ENCODE measurements at regions not wholly inside any gene's neighbourhood (a gene's known extent, or its start where the extent isn't known, plus 50 kb on each side); places are given as distances from the start of the nearest gene placed in this dataset.

DNA sequence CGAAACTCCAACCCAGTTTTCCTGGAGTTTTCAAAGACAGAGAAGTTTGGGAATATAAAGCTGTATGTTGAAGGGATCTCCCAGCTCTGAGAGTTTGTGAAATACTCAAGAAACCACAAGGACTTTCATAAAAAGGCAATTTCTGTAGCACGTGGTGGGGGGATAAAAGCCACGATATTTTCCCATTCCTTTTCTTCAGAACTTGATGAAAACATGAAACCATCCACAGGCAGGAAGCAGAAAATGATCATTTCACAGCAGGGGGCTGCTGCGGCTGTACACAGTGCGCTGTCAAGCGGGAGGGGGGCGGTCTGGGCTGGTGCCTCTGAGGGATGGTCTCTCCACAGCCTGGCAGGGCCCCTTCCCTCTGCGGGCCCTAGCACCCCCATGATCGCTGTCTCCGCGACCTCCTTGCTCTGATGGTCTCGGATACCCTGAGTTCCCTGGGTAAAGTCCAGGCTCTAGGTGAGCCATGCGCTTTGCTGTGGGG, 423.2 kb downstream of the MN1 start:
- no peak for DNase-seq

- DNase-seq, result no peak
Observed at GRCh38 chr22:27378995-27379394, 422.6 kb downstream of the MN1 start.

DNA sequence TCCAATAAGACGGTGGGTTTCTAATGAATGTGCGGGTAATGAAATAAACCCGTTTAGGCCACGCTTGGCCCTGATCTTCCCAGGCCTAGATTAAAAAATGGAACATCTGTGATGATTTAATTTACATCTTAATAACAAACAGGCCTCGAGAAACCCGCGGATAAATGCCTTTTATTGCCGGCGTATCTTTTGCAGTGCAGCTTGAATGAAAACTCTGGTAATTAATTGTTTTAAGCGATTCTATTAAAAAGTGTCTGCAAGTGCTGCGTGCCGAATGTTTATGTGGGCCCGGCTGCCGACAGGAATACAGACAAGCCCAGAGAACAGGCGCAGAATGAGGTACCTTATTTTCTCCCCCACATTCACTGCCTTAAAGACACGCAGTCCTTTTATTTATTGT, 420.7 kb downstream of the MN1 start:
- DNase-seq, result no peak

- no peak for DNase-seq
Observed at GRCh38 chr22:27381552-27381951, 420.0 kb downstream of the MN1 start.

DNA sequence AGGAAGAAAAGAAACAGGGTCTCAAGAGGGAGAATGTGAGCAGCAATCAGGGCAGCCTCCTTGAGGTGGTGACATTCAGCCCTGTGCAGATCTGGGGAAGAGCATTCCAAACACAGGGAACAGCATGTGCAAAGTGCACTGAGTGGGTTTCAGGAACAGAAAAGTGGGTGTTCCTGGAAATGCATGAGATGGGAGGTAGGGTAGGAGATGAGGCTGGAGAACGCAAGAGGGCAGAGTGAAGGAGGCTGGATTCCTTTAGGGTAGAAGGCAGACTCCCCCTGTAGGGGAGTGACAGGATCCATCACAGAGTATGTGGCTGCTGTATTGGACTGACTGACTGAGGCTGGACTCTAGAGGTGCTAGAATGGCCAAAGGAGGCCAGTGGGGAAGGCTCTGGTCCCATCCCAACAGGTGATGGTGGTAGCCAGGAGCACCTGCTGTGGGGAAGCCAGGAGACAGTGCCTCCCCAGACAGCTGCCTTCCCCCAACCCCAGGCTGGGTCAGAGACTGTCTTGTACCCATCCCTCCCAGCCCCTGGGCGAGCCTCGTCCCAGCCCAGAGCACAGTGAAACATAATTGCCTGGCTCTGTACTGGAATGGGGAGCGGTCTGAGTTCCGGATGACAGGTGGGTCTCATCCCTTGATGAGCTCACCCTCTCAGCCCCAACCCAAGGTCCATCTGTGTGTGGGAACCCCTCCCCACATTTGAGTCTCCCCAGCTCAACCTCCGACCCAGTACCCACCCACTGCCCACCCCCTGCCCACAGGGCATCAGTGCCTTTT, 419.4 kb downstream of the MN1 start:
- DNase-seq, result no peak

DNA sequence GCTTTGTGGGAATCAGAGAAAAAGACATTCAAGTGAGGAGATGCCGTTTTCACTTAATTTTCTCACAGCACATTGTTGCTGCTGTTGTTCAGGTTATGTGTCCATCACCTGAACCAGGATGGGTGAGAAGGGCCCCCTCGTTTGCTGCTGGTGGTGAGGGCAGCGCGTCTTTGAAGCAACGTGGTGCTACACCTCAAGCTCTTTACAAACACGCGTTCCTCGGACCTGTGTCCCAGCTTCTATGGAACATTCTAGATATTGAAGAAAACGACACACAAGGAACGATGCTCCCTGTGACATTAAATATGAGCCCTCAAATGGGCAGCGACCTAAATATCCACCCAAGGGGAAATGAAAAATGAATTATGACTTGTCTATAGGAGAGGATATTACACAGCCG, 418.6 kb downstream of the MN1 start:
- no peak for DNase-seq

GRCh38 chr22:27383896-27384295, 417.7 kb downstream of the MN1 start:
- DNase-seq, result no peak

GRCh38 chr22:27385261-27385998, 416.1 kb downstream of the MN1 start:
- no peak for DNase-seq

- no peak for DNase-seq
Observed at GRCh38 chr22:27386186-27386585, 415.4 kb downstream of the MN1 start.

- no peak for DNase-seq
Observed at GRCh38 chr22:27387561-27387960, 414.0 kb downstream of the MN1 start.

DNA sequence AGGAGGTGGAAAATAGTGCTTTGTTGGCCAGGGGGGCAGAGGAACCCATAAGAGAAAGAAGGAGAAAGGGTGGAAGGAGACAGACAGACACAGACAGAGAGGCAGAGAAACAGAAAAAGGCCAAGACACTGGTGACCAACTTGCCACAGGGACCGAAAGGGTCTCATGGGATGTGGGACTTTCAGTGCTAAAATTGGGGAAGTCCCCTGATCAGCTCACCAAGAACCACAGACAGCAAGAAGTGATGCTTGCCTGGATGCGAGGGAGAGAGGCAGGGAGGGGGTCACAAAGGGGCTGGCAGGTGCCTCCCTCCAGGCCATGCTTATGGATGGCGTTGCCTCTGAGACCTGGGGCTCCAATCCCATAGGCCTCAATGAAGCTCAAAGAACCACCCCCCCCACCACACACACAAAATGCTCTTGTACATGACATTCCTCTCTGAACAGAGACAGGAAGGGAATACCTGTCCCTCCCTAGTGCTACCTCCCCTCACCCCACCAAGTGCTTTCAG, 413.4 kb downstream of the MN1 start:
- DNase-seq, result no peak

DNA sequence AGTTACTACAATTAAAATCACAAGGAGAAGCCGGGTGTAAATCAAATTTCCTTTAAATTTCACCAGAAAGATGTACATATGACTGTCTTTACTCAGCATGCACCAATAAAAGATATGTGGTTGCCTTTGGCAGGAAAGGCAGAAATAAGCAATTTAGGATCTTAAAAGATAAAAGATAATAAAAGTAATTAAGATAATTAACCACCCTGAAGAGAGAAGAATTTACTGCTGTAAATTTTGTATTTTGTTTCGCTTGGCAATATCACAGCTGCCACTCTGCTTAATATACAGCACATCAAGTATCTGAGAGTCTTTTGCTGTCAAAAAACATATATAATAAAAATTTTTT, 411.9 kb downstream of the MN1 start:
- no peak for DNase-seq

GRCh38 chr22:27391092-27391770, 410.3 kb downstream of the MN1 start:
- no peak for DNase-seq

- DNase-seq, result no peak
Observed at GRCh38 chr22:27393371-27393770, 408.2 kb downstream of the MN1 start.

GRCh38 chr22:27394806-27395404, 406.7 kb downstream of the MN1 start:
- no peak for DNase-seq

- no peak for DNase-seq
Observed at GRCh38 chr22:27397036-27397953, 404.3 kb downstream of the MN1 start.

GRCh38 chr22:27397954-27398342, 403.6 kb downstream of the MN1 start:
- DNase-seq, result no peak

GRCh38 chr22:27399161-27399560, 402.4 kb downstream of the MN1 start:
- no peak for DNase-seq

- DNase-seq, result no peak
Observed at GRCh38 chr22:27400811-27401210, 400.7 kb downstream of the MN1 start.

DNA sequence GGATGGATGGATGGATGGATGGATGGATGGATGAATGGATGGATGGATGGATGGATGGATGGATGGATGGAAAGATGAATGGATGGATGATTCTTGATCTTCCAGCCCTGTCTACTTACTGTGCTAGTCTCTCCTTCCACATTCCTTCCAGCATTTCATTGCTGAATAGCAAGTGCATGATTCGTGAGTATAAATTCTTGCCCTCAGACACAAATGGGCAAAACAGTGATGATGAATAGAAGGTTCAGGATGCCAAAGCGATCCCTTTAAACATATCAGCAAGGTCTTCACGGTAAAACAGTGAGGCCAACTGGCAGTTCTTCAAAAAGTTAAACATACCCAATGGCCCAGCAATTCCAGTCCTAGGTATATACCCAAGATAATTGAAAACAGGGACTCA, 400.2 kb downstream of the MN1 start:
- no peak for DNase-seq

- no peak for DNase-seq
Observed at GRCh38 chr22:27404441-27404840, 397.1 kb downstream of the MN1 start.
